Stimulated activated CD4-positive, alpha-beta T cell treated with anti-CD3 and anti-CD28 coated beads, Interleukin-1b, Interleukin-23, amount 100 ng/mL, for 48 hours (primary cell): ENCODE measurements at regions not wholly inside any gene's neighbourhood (a gene's known extent, or its start where the extent isn't known, plus 50 kb on each side); places are given as distances from the start of the nearest gene placed in this dataset.
"Not testable (repeated sequence)": the region's sequence is repeated elsewhere in the genome, so short reads cannot be mapped to it uniquely, and the experiment has no call there.

Source experiments
- DNase-seq: peaks from one replicate; pipeline ENCODE4 v3.0.0-alpha.2; 2020

DNA sequence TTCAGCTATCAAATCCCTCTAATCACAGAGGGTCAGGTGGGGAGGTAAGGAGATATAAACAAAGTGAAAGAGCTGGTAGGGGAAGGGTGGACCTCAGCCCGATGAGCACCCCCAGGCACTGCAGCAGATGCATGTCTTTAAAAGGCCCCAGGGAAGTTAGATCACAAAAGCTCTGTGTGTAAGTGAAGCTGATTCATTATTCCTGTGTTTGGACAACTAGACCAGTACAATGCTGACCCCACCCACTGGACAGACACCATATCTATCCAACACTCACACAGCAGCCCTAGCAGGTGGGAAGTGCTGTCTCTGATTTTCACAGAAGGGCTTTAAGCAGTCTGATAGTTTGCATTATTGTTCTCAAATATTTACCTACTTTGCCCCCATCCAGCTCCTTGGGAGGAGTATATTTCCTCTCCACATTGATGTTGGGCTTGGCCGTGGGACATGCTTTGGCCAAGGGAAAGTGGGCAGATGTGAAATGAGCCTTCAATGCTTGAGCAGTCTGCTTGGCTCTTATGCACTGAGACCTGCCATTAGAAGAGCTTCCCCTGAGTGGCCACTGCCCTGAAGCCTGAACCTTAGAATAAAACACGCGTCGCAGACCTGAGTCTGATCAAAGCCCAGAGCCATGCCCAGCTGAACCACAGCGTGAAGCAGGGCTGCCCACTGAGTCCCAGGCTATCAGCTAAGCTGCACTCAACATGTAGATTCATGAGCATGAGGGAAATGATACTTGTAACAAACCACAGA, 111.4 kb downstream of the COPS8 start:
- no peak for DNase-seq

DNA sequence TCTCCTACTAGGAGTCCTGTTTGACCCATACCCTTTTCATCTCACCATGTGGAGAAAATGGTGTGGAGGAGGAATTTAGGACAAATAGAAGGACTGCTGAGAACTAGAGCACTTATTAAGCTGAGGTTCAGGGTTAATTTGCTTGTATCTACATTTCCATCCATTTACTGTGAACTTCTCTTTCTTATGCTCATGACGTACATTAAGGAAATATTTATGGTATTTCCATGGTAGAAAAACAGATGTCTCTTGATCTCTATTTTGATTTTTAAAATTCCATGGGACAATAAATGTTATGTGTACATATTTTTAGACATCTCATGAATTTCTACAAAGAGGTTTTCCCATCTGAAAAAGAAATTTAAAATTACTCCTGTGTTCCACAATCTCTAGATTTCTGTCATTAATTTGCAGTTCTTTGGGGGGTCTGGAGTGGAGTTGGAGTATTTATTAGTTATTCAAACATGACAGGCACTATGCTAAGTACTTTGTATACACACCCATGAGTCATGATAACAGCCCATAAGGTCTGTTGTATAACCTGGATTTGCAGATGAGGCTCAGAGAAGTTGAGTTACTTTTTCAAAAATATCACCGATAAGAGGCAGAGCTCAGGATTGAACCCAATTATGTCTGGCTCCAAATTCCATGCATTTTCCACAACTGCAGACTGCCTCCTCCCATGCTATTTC, 112.6 kb downstream of the COPS8 start:
- no peak for DNase-seq

DNA sequence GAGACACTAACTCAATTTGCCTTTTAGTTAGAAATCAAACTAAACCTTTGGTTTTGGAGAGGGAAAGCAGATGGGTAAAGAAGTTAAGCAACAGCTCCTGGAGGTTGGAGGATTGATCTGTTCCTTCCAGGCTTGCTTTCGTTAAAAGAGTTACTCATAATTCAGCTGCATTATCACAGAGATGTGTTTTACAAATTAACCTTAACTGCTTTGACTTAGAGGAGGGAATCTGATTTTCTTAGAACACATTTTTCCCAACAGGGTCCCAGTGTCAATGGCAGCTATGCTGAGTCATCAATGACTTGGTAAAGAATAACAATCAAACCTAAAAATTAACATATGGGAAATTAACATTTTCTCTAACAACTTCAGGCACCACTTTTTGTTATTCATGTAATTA, 113.4 kb downstream of the COPS8 start:
- no peak for DNase-seq

DNA sequence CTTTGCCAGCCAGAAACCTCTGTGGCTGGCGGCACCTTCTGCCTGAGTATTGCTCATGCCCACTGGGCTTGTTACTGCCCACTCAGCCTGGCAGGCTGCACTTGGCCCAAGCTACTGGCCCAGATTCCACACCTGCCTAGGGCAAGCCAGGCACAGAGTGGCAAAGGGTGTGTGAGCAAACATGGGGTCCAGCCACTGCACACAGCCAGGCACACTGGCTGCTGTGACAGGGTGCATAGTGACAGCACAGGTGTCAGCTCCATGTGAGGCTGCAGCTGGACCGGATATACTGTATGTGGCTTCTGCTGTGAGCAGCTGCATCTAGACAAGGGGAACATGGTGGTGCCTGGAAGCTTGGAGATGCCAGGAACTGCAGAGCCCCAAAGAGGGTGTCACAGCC, 113.9 kb downstream of the COPS8 start:
- no peak for DNase-seq

GRCh38 chr2:237200462-237200861, 114.8 kb downstream of the COPS8 start:
- DNase-seq, result no peak

- no peak for DNase-seq
These were observed 116.0 kb downstream of the COPS8 start for GRCh38 chr2:237201461-237202287.

DNA sequence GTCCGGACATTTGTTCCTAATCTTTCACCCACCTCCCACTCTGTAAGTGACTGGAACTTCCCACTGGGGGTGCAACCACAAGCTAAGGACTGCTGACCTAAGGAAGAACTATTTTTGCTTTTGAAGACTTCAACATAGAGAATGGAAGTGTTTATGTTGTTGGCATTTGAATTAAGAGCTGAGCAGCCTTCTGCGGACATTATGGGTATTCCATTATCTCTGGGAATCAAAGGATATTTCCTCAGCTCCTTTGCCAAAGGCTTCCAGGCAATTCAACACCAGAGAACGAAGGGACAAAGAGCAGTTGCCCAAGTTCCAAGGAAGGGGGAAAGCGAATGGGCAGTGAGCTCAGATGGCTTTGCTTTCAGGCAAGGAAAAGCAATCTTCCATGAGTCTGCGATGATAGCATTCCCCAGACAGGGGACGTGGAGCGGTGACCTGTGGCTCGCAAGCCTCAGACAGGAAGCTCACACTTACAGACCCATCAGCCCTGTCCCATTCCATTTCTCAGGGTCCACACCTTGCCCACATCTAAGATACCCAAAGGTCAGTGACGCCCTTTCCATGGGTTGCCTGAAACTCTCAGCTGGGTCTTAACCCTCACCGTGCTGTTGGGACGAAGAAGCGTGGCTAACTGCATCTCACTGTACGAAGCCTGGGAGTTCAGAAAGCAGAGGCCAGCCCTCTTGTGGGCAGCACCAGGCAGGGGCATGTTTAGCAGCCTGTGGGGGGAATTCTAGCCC, 116.8 kb downstream of the COPS8 start:
- DNase-seq, result no peak

- no peak for DNase-seq
These were observed 119.4 kb downstream of the COPS8 start for GRCh38 chr2:237205043-237205541.

DNA sequence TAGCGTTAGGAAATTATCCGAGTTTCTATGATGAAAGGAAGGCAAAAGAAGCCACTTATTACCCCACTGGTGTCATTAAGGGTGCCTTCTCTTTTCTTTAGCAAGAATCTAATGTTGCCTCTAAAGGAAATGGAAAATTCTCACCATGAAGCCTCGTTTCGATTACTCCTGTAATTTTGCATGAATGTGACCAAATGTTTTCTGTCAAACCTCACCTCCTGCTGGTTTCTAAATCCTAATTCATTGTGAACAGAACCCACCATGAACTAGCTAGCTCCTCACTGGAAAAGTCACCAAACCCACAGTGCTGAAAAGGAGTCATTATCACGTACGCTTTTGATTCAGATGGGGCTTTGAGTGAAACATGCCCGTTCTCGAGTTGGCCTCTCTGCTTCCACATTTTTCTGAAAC, 119.9 kb downstream of the COPS8 start:
- DNase-seq, result no peak

DNA sequence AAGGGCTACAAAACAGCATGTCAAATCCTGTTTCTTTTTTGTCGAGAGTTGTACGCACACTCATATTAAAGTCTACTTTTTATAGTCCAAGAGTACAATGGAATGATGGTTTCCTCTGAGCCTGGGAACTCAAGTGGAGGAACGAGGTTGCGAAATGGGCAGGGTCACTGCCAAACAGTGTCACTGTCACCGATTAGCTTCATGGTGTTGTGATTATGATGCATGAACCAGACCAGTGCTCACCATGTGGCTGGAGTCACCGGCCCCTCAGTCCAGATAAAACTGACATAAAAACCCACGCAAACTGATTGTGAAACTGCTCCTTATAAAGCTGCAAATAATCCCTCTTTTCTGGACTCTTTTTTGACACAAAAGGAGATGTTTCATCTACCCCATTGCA, 122.0 kb downstream of the COPS8 start:
- no peak for DNase-seq

GRCh38 chr2:237208373-237209260, 122.9 kb downstream of the COPS8 start:
- no peak for DNase-seq

- no peak for DNase-seq
These were observed 124.2 kb downstream of the COPS8 start for GRCh38 chr2:237209885-237210284.

DNA sequence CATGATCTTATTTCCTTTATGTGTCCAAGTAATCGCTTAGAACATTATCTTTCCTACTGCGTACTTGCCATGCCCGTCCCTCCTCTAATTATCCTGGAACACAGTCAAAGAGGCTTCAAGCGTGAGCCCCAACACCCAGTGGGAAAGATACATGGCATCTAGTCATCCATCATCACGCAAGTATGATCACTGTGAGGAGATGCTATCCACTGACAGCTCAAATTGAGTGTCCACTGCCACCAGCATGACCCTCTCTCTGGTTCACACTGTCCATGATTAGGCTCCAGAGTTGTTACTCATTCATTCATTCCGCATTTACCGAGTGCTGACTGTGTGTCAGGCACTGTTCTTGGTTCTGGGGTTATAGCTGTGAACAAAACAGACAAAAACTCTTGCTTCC, 124.6 kb downstream of the COPS8 start:
- no peak for DNase-seq

DNA sequence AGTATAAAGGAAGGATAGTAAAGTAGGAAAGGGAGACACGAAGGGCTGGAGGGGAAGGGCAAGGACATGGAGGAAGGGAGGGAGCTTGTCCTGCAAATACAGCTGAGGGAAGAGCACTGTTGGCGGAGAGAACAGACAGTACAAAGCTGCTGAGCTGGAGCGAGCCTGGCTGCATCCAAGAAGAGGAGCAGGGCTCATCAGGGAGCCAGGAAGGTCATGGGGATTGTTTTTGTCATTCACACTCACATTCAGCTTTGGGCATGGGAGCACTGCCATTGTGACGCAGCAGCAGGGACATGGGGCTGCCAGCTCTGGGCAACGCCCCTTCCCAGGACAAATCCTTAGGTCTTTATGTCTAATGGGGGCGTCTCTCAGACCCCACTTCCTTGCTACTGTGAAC, 125.1 kb downstream of the COPS8 start:
- no peak for DNase-seq

DNA sequence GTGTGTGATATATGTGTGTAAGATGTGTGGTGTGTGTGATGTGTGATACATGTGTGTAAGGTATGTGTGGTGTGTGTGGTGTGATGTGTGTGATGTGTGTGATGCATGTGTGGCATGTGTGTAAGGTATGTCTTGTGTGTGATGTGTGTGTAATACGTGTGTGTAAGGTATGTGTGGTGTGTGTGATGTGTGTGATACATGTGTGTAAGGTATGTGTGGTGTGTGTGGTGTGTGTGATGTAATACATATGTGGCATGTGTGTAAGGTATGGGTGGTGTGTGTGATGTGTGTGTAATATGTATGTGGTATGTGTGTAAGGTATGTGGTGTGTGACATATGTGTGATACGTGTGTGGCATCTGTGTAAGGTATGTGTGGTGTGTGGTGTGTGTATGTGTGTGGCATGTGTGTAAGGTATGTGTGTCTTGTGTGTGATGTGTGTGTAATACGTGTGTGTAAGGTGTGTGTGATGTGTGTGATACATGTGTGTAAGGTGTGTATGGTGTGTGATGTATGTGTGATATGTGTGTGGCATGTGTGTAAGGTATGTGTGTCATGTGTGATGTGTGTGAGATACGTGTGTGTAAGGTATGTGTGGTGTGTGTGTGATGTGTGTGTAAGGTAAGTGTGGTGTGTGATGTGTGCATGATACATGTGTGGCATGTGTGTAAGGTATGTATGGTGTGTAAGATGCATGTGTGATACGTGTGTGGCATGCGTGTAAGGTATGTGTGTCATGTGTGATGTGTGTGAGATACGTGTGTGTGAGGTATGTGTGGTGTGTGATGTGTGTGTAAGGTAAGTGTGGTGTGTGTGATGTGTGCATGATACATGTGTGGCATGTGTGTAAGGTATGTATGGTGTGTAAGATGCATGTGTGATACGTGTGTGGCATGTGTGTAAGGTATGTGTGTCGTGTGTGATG, 126.9 kb downstream of the COPS8 start:
- DNase-seq, result not testable (repeated sequence)

DNA sequence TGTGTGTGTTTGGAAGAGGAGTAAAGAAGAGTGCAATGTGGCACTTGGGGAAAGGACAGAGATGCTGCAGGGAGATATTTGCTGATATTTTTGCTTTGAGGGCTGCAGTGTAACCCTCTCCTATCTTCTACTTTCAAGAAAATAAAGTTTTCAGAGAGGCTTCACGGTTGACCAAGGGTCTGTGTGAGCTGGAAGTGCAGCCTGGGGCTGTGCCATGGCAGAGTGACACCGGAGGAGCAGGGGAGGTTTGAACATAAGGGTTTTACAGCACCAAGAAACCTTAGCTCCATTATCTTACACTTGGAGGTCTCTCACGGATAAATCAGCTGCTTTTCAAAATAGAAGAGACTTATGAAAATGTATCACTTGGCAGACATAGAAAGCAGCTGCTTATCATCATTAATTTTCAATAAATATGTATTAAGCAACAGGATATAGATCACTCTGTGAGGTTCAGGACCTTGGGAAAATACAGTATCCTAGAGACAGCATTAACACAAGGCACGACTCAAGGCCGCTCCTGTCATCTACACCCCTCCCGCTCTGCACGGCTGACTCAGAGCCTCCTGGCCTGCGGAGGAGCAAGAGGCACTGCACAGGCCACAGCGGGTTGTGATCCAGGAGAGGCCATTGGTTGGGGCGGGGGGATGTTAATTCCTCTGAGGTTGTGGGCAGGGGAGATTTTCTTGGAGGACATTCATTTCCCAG, 127.8 kb downstream of the COPS8 start:
- no peak for DNase-seq

DNA sequence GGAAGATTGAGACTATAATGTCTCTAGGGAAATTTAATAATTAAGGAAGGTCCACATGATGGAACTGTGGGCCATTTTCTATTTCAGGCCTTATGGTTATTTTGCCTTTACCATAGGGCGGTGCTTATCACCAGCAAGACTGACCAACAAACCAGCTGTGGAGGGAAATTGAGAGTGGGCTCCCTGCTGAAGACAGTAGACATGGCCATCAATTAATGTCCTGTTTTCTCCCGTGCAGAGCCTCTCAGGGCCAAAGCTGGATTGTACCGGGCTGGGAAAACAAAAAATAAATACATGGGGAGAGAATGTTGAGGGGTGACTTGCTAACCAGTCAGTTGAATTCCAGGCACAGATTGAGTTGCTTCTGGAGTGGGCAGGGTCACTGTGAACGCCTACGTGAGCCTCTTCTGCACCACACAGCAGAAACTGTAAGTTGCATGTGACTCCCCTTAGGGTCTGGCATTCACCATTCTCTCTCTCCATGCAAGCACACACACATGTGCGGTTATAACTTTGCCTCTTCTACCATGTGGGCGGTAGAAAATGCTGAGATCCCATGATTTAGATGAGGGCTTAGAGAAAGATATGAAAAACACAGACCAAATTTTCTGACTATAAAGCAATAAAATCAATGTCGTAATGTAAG, 128.5 kb downstream of the COPS8 start:
- DNase-seq, result no peak

DNA sequence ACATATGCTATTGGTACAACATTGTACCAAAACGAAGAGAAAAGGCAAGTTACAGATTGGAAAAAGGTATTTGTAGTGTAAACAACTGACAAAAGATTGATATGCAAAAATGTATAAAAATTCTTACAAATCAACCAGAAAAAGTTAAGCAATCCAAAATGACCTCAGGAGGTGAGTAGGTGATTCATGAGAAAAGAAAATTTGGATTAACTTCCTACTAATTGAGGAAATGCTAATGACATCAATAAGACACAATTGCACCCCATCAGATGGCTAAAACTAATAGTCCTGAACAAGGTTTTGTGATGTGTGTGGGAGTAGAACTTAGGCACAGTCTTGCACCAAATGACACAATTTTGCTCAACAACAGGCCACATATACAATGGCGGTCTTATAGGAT, 129.3 kb downstream of the COPS8 start:
- no peak for DNase-seq

- no peak for DNase-seq
These were observed 132.4 kb downstream of the COPS8 start for GRCh38 chr2:237217995-237218616.
